ENCODE measurements at regions not wholly inside any gene's neighbourhood (a gene's known extent, or its start where the extent isn't known, plus 50 kb on each side); places are given as distances from the start of the nearest gene placed in this dataset.

- no peak for DNase-seq
- Histone ChIP-seq H3K18ac (ENCODE audit: insufficient read length, low read depth, low read length) (no peak overlapping the region), H3T11ph (ENCODE audit: low read length) (no peak overlapping the region), H2BK5ac (ENCODE audit: insufficient read length, low read length) (no peak overlapping the region), H2BK15ac (ENCODE audit: low read depth, low read length) (no peak overlapping the region), H3K14ac (ENCODE audit: insufficient read depth, low read length) (no peak overlapping the region), H3K4ac (ENCODE audit: low read depth, low read length) (no peak overlapping the region), H4K5ac (ENCODE audit: insufficient read length, low read depth, low read length) (no peak overlapping the region), H2BK20ac (ENCODE audit: low read depth, low read length, poor library complexity, severe bottlenecking) (no peak overlapping the region), H3K9ac (ENCODE audit: extremely low read depth, insufficient read length, low read length) (no peak overlapping the region), H2BK12ac (ENCODE audit: insufficient read length, low read depth, low read length) (no peak overlapping the region), H3K79me2 (ENCODE audit: insufficient read depth, low read length) (no peaks in the 10 kb centered on the region), H4K91ac (ENCODE audit: insufficient read length, low read depth, low read length) (no peak overlapping the region), H3K23ac (ENCODE audit: insufficient read length, low read depth, low read length) (no peak overlapping the region), H3K79me1 (ENCODE audit: insufficient read depth, low read depth, low read length, poor library complexity, severe bottlenecking) (no peaks in the 10 kb centered on the region), H3K27ac (ENCODE audit: insufficient read length, low read depth, low read length) (no peak overlapping the region), H3K56ac (ENCODE audit: insufficient read length, low read depth, low read length) (no peak overlapping the region), H3K4me2 (ENCODE audit: insufficient read depth, insufficient read length, low read length) (no peak overlapping the region), H3K27me3 (ENCODE audit: insufficient read depth, low read length) (no peaks in the 10 kb centered on the region; the same call in 1 of the 2 replicates), H3K23me2 (ENCODE audit: insufficient read length, low read depth, low read length, poor library complexity, severe bottlenecking) (no peaks in the 10 kb centered on the region), H3K9me3 (ENCODE audit: control insufficient read depth, low read depth, low read length) (no peaks in the 10 kb centered on the region), H2BK120ac (ENCODE audit: low read depth, low read length, poor library complexity, severe bottlenecking) (no peak overlapping the region), H4K20me1 (ENCODE audit: control insufficient read depth, insufficient read depth, insufficient read length) (no peaks in the 10 kb centered on the region), H3K4me1 (ENCODE audit: insufficient read depth, low read length) (no peaks in the 10 kb centered on the region), H2AFZ (ENCODE audit: low read length) (no peak overlapping the region), H4K8ac (replicated peaks; ENCODE audit: insufficient read length, low read depth, low read length) (no peak overlapping the region), H2AK5ac (ENCODE audit: insufficient read length, low read length) (no peak overlapping the region)
- TF ChIP-seq CTCF (conservative IDR thresholded peaks at IDR 0.05): no peak
- Mint-ChIP-seq H3K27me3 (ENCODE audit: low read depth) (no peaks in the 10 kb centered on the region), H3K4me3 (no peak overlapping the region), H3K27ac (no peak overlapping the region), H3K36me3 (ENCODE audit: insufficient read depth in 1 of 3, low read depth in 3 of 3) (peaks cover 0 to 3% (median 0%) of the 10 kb centered on the region in 3 experiments; a peak in 1 of 7 replicates), H3K4me1 (peaks cover 11 to 13% of the 10 kb centered on the region in 2 experiments), H3K9me3 (no peaks in the 10 kb centered on the region; a peak in 2 of 5 replicates)
- WGBS (ENCODE audit: extremely low coverage, insufficient read length, low lambda C conversion rate): no CpG with 5 or more reads among the region's 4 CpGs
These were observed 288.2 kb downstream of the TBL1XR1 start for GRCh38 chr3:176909044-176909443.

All from H9 (cell line).